ENCODE measurements at regions not wholly inside any gene's neighbourhood (a gene's known extent, or its start where the extent isn't known, plus 50 kb on each side); places are given as distances from the start of the nearest gene placed in this dataset.

DNA sequence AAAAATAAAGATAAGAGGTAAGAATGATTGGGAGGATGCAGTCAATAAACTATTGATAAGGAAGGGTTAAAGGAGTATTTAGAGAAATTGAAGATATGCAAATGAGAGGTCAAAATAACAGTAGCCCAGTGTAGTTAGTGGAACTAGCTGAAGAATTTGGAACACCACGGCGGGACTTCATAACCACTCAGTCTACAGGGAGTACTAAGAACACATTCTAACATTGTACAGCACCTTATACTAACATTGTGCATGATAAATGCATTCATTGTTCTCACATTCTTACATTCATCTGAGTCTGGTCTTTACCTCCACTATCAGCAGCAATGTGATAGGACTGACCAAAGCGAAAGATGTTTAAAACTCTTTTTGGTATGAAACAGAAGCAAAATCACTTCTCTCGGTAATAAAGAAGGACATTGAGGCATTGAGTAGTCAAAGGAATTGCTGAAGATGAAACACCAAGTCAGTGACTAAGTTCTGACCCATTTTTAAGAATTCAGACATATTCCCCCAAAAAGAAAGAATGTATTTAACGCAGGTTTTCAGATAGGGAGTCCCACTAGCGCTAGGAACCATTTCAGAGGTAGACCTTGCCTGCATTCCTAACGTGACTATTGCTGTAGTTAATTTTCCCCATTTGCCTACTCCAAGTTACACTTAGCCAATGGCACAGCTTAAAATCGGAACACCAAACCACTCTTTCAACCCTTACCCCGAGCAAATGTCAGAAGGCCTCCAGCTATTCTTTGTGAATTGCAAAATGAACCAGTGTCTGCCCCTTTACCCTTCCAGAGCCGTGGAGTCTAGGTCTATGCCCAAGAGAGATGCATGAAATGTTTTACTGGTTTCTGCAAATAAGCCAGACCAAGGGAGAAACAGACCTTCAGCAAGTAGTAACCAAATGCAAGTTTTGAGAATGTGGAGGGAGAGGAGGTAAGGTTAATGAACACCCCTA is 108.8 kb upstream of the IRF2BP2 start:
- TF ChIP-seq FOXK1 (CRISPR knock-in tag; IDR thresholded peaks at IDR 0.05; ENCODE audit: borderline replicate concordance, low read depth) (no peak), POLR2A (IDR thresholded peaks at IDR 0.05; ENCODE audit: insufficient read depth in 1 of 2, low read depth in 2 of 2, low read length in 2 of 2) (peak; percentile 41 to 65; a peak in 3 of 4 replicates), EZH2 (conservative IDR thresholded peaks at IDR 0.05; ENCODE audit: low read depth, low read length) (no peak), TBP (CRISPR knock-in tag; IDR thresholded peaks at IDR 0.05) (no peak), DNMT1 (CRISPR knock-in tag; IDR thresholded peaks at IDR 0.05) (no peak)
- TF ChIP-seq, protein P1, sequence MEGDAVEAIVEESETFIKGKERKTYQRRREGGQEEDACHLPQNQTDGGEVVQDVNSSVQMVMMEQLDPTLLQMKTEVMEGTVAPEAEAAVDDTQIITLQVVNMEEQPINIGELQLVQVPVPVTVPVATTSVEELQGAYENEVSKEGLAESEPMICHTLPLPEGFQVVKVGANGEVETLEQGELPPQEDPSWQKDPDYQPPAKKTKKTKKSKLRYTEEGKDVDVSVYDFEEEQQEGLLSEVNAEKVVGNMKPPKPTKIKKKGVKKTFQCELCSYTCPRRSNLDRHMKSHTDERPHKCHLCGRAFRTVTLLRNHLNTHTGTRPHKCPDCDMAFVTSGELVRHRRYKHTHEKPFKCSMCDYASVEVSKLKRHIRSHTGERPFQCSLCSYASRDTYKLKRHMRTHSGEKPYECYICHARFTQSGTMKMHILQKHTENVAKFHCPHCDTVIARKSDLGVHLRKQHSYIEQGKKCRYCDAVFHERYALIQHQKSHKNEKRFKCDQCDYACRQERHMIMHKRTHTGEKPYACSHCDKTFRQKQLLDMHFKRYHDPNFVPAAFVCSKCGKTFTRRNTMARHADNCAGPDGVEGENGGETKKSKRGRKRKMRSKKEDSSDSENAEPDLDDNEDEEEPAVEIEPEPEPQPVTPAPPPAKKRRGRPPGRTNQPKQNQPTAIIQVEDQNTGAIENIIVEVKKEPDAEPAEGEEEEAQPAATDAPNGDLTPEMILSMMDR (CRISPR knock-in tag; IDR thresholded peaks at IDR 0.05) = no peak
- TF ChIP-seq, protein P2, sequence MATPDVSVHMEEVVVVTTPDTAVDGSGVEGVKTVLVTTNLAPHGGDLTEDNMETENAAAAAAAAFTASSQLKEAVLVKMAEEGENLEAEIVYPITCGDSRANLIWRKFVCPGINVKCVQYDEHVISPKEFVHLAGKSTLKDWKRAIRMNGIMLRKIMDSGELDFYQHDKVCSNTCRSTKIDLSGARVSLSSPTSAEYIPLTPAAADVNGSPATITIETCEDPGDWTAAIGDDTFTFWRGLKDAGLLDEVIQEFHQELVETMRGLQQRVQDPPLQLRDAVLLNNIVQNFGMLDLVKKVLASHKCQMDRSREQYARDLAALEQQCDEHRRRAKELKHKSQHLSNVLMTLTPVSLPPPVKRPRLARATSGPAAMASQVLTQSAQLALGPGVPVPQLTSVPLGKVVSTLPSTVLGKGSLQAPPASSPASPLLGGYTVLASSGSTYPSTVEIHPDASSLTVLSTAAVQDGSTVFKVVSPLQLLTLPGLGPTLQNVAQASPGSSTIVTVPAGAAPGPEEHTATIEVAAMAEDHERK (CRISPR knock-in tag; IDR thresholded peaks at IDR 0.05; ENCODE audit: low read depth) = no peak
- TF ChIP-seq, protein P3, sequence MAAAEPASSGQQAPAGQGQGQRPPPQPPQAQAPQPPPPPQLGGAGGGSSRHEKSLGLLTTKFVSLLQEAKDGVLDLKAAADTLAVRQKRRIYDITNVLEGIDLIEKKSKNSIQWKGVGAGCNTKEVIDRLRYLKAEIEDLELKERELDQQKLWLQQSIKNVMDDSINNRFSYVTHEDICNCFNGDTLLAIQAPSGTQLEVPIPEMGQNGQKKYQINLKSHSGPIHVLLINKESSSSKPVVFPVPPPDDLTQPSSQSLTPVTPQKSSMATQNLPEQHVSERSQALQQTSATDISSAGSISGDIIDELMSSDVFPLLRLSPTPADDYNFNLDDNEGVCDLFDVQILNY (CRISPR knock-in tag; conservative IDR thresholded peaks at IDR 0.05) = no peak
- TF ChIP-seq, protein P4, sequence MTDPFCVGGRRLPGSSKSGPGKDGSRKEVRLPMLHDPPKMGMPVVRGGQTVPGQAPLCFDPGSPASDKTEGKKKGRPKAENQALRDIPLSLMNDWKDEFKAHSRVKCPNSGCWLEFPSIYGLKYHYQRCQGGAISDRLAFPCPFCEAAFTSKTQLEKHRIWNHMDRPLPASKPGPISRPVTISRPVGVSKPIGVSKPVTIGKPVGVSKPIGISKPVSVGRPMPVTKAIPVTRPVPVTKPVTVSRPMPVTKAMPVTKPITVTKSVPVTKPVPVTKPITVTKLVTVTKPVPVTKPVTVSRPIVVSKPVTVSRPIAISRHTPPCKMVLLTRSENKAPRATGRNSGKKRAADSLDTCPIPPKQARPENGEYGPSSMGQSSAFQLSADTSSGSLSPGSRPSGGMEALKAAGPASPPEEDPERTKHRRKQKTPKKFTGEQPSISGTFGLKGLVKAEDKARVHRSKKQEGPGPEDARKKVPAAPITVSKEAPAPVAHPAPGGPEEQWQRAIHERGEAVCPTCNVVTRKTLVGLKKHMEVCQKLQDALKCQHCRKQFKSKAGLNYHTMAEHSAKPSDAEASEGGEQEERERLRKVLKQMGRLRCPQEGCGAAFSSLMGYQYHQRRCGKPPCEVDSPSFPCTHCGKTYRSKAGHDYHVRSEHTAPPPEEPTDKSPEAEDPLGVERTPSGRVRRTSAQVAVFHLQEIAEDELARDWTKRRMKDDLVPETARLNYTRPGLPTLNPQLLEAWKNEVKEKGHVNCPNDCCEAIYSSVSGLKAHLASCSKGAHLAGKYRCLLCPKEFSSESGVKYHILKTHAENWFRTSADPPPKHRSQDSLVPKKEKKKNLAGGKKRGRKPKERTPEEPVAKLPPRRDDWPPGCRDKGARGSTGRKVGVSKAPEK (CRISPR knock-in tag; IDR thresholded peaks at IDR 0.05; ENCODE audit: borderline replicate concordance) = no peak
- TF ChIP-seq, protein P5, sequence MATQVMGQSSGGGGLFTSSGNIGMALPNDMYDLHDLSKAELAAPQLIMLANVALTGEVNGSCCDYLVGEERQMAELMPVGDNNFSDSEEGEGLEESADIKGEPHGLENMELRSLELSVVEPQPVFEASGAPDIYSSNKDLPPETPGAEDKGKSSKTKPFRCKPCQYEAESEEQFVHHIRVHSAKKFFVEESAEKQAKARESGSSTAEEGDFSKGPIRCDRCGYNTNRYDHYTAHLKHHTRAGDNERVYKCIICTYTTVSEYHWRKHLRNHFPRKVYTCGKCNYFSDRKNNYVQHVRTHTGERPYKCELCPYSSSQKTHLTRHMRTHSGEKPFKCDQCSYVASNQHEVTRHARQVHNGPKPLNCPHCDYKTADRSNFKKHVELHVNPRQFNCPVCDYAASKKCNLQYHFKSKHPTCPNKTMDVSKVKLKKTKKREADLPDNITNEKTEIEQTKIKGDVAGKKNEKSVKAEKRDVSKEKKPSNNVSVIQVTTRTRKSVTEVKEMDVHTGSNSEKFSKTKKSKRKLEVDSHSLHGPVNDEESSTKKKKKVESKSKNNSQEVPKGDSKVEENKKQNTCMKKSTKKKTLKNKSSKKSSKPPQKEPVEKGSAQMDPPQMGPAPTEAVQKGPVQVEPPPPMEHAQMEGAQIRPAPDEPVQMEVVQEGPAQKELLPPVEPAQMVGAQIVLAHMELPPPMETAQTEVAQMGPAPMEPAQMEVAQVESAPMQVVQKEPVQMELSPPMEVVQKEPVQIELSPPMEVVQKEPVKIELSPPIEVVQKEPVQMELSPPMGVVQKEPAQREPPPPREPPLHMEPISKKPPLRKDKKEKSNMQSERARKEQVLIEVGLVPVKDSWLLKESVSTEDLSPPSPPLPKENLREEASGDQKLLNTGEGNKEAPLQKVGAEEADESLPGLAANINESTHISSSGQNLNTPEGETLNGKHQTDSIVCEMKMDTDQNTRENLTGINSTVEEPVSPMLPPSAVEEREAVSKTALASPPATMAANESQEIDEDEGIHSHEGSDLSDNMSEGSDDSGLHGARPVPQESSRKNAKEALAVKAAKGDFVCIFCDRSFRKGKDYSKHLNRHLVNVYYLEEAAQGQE (IDR thresholded peaks at IDR 0.05; ENCODE audit: borderline replicate concordance in 1 of 2, low read depth in 1 of 2, low read length in 2 of 2) = no peak
- TF ChIP-seq, protein P6, sequence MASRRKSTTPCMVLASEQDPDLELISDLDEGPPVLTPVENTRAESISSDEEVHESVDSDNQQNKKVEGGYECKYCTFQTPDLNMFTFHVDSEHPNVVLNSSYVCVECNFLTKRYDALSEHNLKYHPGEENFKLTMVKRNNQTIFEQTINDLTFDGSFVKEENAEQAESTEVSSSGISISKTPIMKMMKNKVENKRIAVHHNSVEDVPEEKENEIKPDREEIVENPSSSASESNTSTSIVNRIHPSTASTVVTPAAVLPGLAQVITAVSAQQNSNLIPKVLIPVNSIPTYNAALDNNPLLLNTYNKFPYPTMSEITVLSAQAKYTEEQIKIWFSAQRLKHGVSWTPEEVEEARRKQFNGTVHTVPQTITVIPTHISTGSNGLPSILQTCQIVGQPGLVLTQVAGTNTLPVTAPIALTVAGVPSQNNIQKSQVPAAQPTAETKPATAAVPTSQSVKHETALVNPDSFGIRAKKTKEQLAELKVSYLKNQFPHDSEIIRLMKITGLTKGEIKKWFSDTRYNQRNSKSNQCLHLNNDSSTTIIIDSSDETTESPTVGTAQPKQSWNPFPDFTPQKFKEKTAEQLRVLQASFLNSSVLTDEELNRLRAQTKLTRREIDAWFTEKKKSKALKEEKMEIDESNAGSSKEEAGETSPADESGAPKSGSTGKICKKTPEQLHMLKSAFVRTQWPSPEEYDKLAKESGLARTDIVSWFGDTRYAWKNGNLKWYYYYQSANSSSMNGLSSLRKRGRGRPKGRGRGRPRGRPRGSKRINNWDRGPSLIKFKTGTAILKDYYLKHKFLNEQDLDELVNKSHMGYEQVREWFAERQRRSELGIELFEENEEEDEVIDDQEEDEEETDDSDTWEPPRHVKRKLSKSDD (CRISPR knock-in tag; IDR thresholded peaks at IDR 0.05; ENCODE audit: low read depth) = no peak
- TF ChIP-seq, protein P7, sequence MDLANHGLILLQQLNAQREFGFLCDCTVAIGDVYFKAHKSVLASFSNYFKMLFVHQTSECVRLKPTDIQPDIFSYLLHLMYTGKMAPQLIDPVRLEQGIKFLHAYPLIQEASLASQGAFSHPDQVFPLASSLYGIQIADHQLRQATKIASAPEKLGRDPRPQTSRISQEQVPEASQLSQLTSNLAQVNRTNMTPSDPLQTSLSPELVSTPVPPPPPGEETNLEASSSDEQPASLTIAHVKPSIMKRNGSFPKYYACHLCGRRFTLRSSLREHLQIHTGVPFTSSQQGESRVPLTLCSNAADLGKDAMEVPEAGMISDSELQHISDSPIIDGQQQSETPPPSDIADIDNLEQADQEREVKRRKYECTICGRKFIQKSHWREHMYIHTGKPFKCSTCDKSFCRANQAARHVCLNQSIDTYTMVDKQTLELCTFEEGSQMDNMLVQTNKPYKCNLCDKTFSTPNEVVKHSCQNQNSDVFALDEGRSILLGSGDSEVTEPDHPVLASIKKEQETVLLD (CRISPR knock-in tag; IDR thresholded peaks at IDR 0.05; ENCODE audit: low read depth) = no peak
